ENCODE measurements at regions not wholly inside any gene's neighbourhood (a gene's known extent, or its start where the extent isn't known, plus 50 kb on each side); places are given as distances from the start of the nearest gene placed in this dataset.

GRCh38 chr2:193566276-193566675 lies 1371.5 kb upstream of the TMEFF2 start:
- H3K4me1 ChIP-seq (ENCODE audit: control insufficient read depth, insufficient read depth, low read length), result no peaks in the 10 kb centered on the region
- POLR2A ChIA-PET, result interaction anchor here (1.1 kb wide), 1 partner anchor 18 kb away, joined by 3 read pairs; no protein-coding TSS in a partner anchor
- no peak overlapping the region for H3K9ac ChIP-seq (ENCODE audit: control insufficient read depth, insufficient read depth, low read length)
- no peaks in the 10 kb centered on the region for H3K9me3 ChIP-seq (replicated peaks; ENCODE audit: control insufficient read depth, insufficient read depth, low read length)
- H3K27ac ChIP-seq (ENCODE audit: control insufficient read depth, insufficient read depth), result no peak overlapping the region
- BruUV-seq (replicated peaks), result no TSS peak
- SMC1A ChIA-PET (ENCODE audit: uncharacterized antibody, unreplicated experiment), result interaction anchor here (0.7 to 1.1 kb wide), 5 partner anchors 9 to 84 kb away, joined by 3 to 4 read pairs (median 3); no protein-coding TSS in a partner anchor
- DNase-seq (ENCODE audit: low read depth, low spot score) (no peak), FAIRE-seq (no peak), ATAC-seq (peak; percentile 53)
- 5% methylated on average over 2 of the region's 2 CpGs for WGBS (ENCODE audit: insufficient coverage, insufficient replicate concordance, low lambda C conversion rate, missing lambda C conversion rate)
- RAD21 ChIA-PET (ENCODE audit: unreplicated experiment), result interaction anchor here (1.1 to 1.5 kb wide), 2 partner anchors 18 to 45 kb away, joined by 3 to 4 read pairs; no protein-coding TSS in a partner anchor
- no peak overlapping the region for H2AFZ ChIP-seq (ENCODE audit: control insufficient read depth, low read depth, low read length)
- no peaks in the 10 kb centered on the region for H3K27me3 ChIP-seq (replicated peaks in 1 of 2; ENCODE audit: control insufficient read depth in 2 of 2, insufficient read depth in 2 of 2, low read length in 1 of 2)
- H3K36me3 ChIP-seq (ENCODE audit: control insufficient read depth in 2 of 2, insufficient read depth in 2 of 2, low read length in 1 of 2), result no peaks in the 10 kb centered on the region
- CTCF ChIA-PET, result interaction anchor here (0.9 to 1.5 kb wide), 2 partner anchors 8 to 18 kb away, joined by 5 read pairs; no protein-coding TSS in a partner anchor
- H4K20me1 ChIP-seq (ENCODE audit: control insufficient read depth, insufficient read depth), result no peaks in the 10 kb centered on the region
- H3K79me2 ChIP-seq (ENCODE audit: control insufficient read depth, insufficient read depth, low read length), result no peaks in the 10 kb centered on the region
- H3K4me3 ChIP-seq, result no peak overlapping the region
- intact Hi-C loops (cut with micrococcal nuclease; ENCODE audit: unreplicated experiment), result no loop called here
- in situ Hi-C loops (cut with MboI), result no loop called here
- no peak overlapping the region for H3K4me2 ChIP-seq (ENCODE audit: control insufficient read depth, insufficient read depth)
- TF ChIP-seq RELB (IDR thresholded peaks at IDR 0.05; ENCODE audit: low read depth) (no peak), TARDBP (IDR thresholded peaks at IDR 0.05; ENCODE audit: borderline replicate concordance) (no peak), RAD21 (IDR thresholded peaks at IDR 0.05; ENCODE audit: insufficient read depth, low read depth, low read length) (no peak), ETV6 (conservative IDR thresholded peaks at IDR 0.05 in 1 of 2, IDR thresholded peaks at IDR 0.05 in 1 of 2; ENCODE audit: borderline replicate concordance in 1 of 2, low read depth in 1 of 2) (no peak), KAT2A (conservative IDR thresholded peaks at IDR 0.05; ENCODE audit: control insufficient read depth, low read depth, low read length) (no peak), ZNF622 (IDR thresholded peaks at IDR 0.05) (no peak), ZBTB11 (CRISPR knock-in tag; IDR thresholded peaks at IDR 0.05) (no peak), CREM (IDR thresholded peaks at IDR 0.05; ENCODE audit: low read depth) (no peak), E2F4 (IDR thresholded peaks at IDR 0.05; ENCODE audit: low read depth, low read length) (no peak), NFYA (IDR thresholded peaks at IDR 0.05; ENCODE audit: borderline replicate concordance, low read depth, low read length) (no peak), IKZF1 (conservative IDR thresholded peaks at IDR 0.05) (no peak), ZNF217 (IDR thresholded peaks at IDR 0.05) (no peak), IRF3 (IDR thresholded peaks at IDR 0.05) (no peak), USF1 (IDR thresholded peaks at IDR 0.05; ENCODE audit: borderline replicate concordance, extremely low read length, insufficient read depth, low read depth, low read length) (no peak), MTA3 (IDR thresholded peaks at IDR 0.05; ENCODE audit: borderline replicate concordance, low read length) (no peak), SIN3A (IDR thresholded peaks at IDR 0.05; ENCODE audit: low read depth, low read length) (no peak)

All from GM12878 (cell line).